GM12878 (cell line): ENCODE measurements at regions not wholly inside any gene's neighbourhood (a gene's known extent, or its start where the extent isn't known, plus 50 kb on each side); places are given as distances from the start of the nearest gene placed in this dataset.

Experiments
- ATAC-seq: fragments of 200-7000 bp; cut with Tn5 transposase; 3 replicates; pipeline ENCODE4 v1.9.1; 2020; ENCODE audit warnings: mild to moderate bottlenecking, moderate library complexity
- BruUV-seq: library from RNA; stranded (reverse); fragments of 400-500 nt; replicated peaks from 2 replicates; lab custom pipeline; 2021; lab: Mats Ljungman, UMichigan
- CTCF ChIA-PET: fragments of 300-600 bp; sonication (Branson Sonifier 250); formaldehyde crosslinking; extraction: SDS; loops from one replicate; lab custom pipeline; 2021; ENCODE audit warnings: inconsistent platforms; lab: Yijun Ruan, JAX
- POLR2A ChIA-PET: fragments of 350-600 bp; formaldehyde crosslinking; extraction: SDS; loops from one replicate; lab custom pipeline; 2021; ENCODE audit warnings: inconsistent platforms; lab: Charles Lee
- RAD21 ChIA-PET: fragments of 300-600 bp; sonication (Branson Sonifier 250); formaldehyde crosslinking; loops from one replicate; lab custom pipeline; 2023; ENCODE audit warnings: antibody characterized with exemption; ENCODE audit not compliant: unreplicated experiment; lab: Charles Lee
- SMC1A ChIA-PET: fragments of 300-600 bp; sonication (Branson Sonifier 250); formaldehyde crosslinking; loops from one replicate; lab custom pipeline; 2023; ENCODE audit not compliant: unreplicated experiment, uncharacterized antibody; lab: Charles Lee
- DNase-seq: peaks from one replicate; pipeline ENCODE4 v3.0.0-alpha.2; 2011; ENCODE audit warnings: low read depth, low spot score
- FAIRE-seq: peaks from 3 replicates; lab custom pipeline; 2011; peaks lifted over from hg19 to GRCh38; lab: Jason Lieb, UNC
- H2AFZ ChIP-seq: 2 replicates; pipeline ENCODE4 v1.6.0; 2011; ENCODE audit warnings: low read depth, low read length, control low read depth; ENCODE audit not compliant: control insufficient read depth
- H3K27ac ChIP-seq: 2 replicates; pipeline ENCODE4 v1.5.1; 2011; ENCODE audit warnings: control low read depth; ENCODE audit not compliant: control insufficient read depth, insufficient read depth
- H3K27me3 ChIP-seq, 2 experiments: replicated peaks in 1 of 2; 2 replicates each; pipeline versions ENCODE4 v1.6.0 to v1.6.1; 2011; ENCODE audit warnings: low read length in 1 of 2; ENCODE audit not compliant: control insufficient read depth in 2 of 2, insufficient read depth in 2 of 2
- H3K36me3 ChIP-seq, 2 experiments: 2 replicates each; pipeline ENCODE4 v1.5.1; 2011; ENCODE audit warnings: low read length in 1 of 2; ENCODE audit not compliant: control insufficient read depth in 2 of 2, insufficient read depth in 2 of 2
- H3K4me1 ChIP-seq: 2 replicates; pipeline ENCODE4 v1.6.1; 2011; ENCODE audit warnings: mild to moderate bottlenecking, low read length, moderate library complexity, mixed read lengths; ENCODE audit not compliant: control insufficient read depth, insufficient read depth
- H3K4me2 ChIP-seq: 2 replicates; pipeline ENCODE4 v1.6.0; 2011; ENCODE audit warnings: control low read depth; ENCODE audit not compliant: control insufficient read depth, insufficient read depth
- H3K4me3 ChIP-seq: fragments of 200-600 bp; sonication (generic); 2 replicates; pipeline ENCODE4 v1.5.1; 2016
- H3K79me2 ChIP-seq: 2 replicates; pipeline ENCODE4 v1.6.0; 2011; ENCODE audit warnings: low read length; ENCODE audit not compliant: control insufficient read depth, insufficient read depth
- H3K9ac ChIP-seq: 2 replicates; pipeline ENCODE4 v1.8.0; 2011; ENCODE audit warnings: low read length, control low read depth, mixed read lengths; ENCODE audit not compliant: control insufficient read depth, insufficient read depth
- H3K9me3 ChIP-seq: replicated peaks from 3 replicates; pipeline ENCODE4 v1.5.1; 2011; ENCODE audit warnings: mild to moderate bottlenecking, low read length; ENCODE audit not compliant: control insufficient read depth, insufficient read depth
- H4K20me1 ChIP-seq: 2 replicates; pipeline ENCODE4 v1.6.0; 2011; ENCODE audit not compliant: control insufficient read depth, insufficient read depth
- CHD1 ChIP-seq: IDR thresholded peaks from 2 replicates; pipeline ENCODE4 v1.6.1; 2012; ENCODE audit warnings: low read depth, low read length, improper control_type of control experiment
- EED ChIP-seq: sonication (generic); IDR thresholded peaks from 2 replicates; pipeline ENCODE4 v1.6.1; 2016; ENCODE audit warnings: antibody characterized with exemption, low read depth
- ELK1 ChIP-seq: IDR thresholded peaks from 2 replicates; pipeline ENCODE4 v1.6.1; 2012; ENCODE audit warnings: low read depth, low read length, improper control_type of control experiment
- HSF1 ChIP-seq: fragments of 150-350 bp; IDR thresholded peaks from 2 replicates; pipeline ENCODE4 v1.6.1; 2014; ENCODE audit warnings: mild to moderate bottlenecking, low read depth, low read length
- IRF4 ChIP-seq: IDR thresholded peaks from 2 replicates; pipeline ENCODE4 v1.6.1; 2011; ENCODE audit warnings: low read depth, low read length
- KAT2A ChIP-seq: conservative IDR thresholded peaks from 2 replicates; pipeline ENCODE4 v1.6.1; 2011; ENCODE audit warnings: low read depth, low read length; ENCODE audit not compliant: control insufficient read depth
- MLLT1 ChIP-seq: fragments of 450-650 bp; IDR thresholded peaks from 2 replicates; pipeline ENCODE4 v1.6.1; 2016; ENCODE audit warnings: mild to moderate bottlenecking
- PKNOX1 ChIP-seq: fragments of 450-650 bp; IDR thresholded peaks from 2 replicates; pipeline ENCODE4 v1.6.1; 2016; ENCODE audit warnings: mild to moderate bottlenecking
- RAD21 ChIP-seq: IDR thresholded peaks from 2 replicates; pipeline ENCODE4 v1.6.1; 2011; ENCODE audit warnings: mild to moderate bottlenecking, low read depth, low read length, moderate library complexity; ENCODE audit not compliant: insufficient read depth
- SMAD1 ChIP-seq: fragments of 450-650 bp; IDR thresholded peaks from 2 replicates; pipeline ENCODE4 v1.6.1; 2018; ENCODE audit warnings: mild to moderate bottlenecking, low read depth; ENCODE audit not compliant: partially characterized antibody
- SMAD5 ChIP-seq: IDR thresholded peaks from 2 replicates; pipeline ENCODE4 v1.6.1; 2016; ENCODE audit warnings: antibody characterized with exemption, low read depth
- SRF ChIP-seq, 2 experiments: IDR thresholded peaks; 2 replicates each; pipeline ENCODE4 v1.6.1; 2011; ENCODE audit warnings: low read depth in 2 of 2, low read length in 2 of 2, mild to moderate bottlenecking in 1 of 2, moderate library complexity in 1 of 2
- YY1 ChIP-seq: IDR thresholded peaks from 2 replicates; pipeline ENCODE4 v1.6.1; 2011; ENCODE audit warnings: low read depth, mild to moderate bottlenecking, low read length
- ZNF592 ChIP-seq: fragments of 450-650 bp; IDR thresholded peaks from 2 replicates; pipeline ENCODE4 v1.6.1; 2017; ENCODE audit warnings: mild to moderate bottlenecking, moderate library complexity
- ZSCAN29 ChIP-seq: fragments of 450-650 bp; IDR thresholded peaks from 2 replicates; pipeline ENCODE4 v1.6.1; 2017; ENCODE audit warnings: mild to moderate bottlenecking, moderate library complexity
- ZZZ3 ChIP-seq: IDR thresholded peaks from 2 replicates; pipeline ENCODE4 v1.6.1; 2011; ENCODE audit warnings: low read depth; ENCODE audit not compliant: control insufficient read depth, insufficient read length
- WGBS: methylation state at CpG from one replicate; pipeline ENCODE4 v1.1.6; 2016; ENCODE audit warnings: low lambda C conversion rate; ENCODE audit not compliant: insufficient replicate concordance, insufficient coverage; ENCODE audit errors: missing lambda C conversion rate; 5-methylcytosine and 5-hydroxymethylcytosine counted together
- in situ Hi-C: fragments of 300-500 bp; cut with MboI; formaldehyde crosslinking; loops from 9 replicates; pipeline ENCODE4 v1.14.3; 2018; ENCODE audit warnings: mixed read lengths
- intact Hi-C: fragments of 100-400 bp; cut with micrococcal nuclease; formaldehyde crosslinking; loops from one replicate; pipeline ENCODE4 v1.14.2; 2022; ENCODE audit not compliant: unreplicated experiment

GRCh38 chr11:92828556-92828955 is 140.9 kb upstream of the MTNR1B start:
- SMC1A ChIA-PET: no interaction called here
- Histone ChIP-seq H3K79me2 (no peaks in the 10 kb centered on the region), H3K27ac (no peak overlapping the region), H3K9me3 (no peaks in the 10 kb centered on the region), H3K36me3 (no peaks in the 10 kb centered on the region), H3K4me3 (no peak overlapping the region), H3K4me1 (no peaks in the 10 kb centered on the region), H4K20me1 (no peaks in the 10 kb centered on the region), H3K9ac (no peak overlapping the region), H2AFZ (no peak overlapping the region), H3K27me3 (no peaks in the 10 kb centered on the region), H3K4me2 (no peak overlapping the region)
- POLR2A ChIA-PET: no interaction called here
- CTCF ChIA-PET: no interaction called here
- RAD21 ChIA-PET: no interaction called here
- BruUV-seq: no TSS peak
- DNase-seq (no peak), FAIRE-seq (no peak), ATAC-seq (no peak)
- WGBS: 0% methylated on average over 2 of the region's 2 CpGs
- in situ Hi-C loops: no loop called here
- intact Hi-C loops: no loop called here
- TF ChIP-seq ELK1 (no peak), YY1 (no peak), ZNF592 (no peak), MLLT1 (no peak), KAT2A (no peak), SMAD5 (no peak), PKNOX1 (no peak), EED (no peak), HSF1 (no peak), CHD1 (no peak), ZSCAN29 (no peak), IRF4 (no peak), SRF (IDR thresholded peaks at IDR 0.05; ENCODE audit: low read depth in 2 of 2, low read length in 2 of 2) (no peak), RAD21 (no peak), ZZZ3 (no peak), SMAD1 (no peak)
